ENCODE measurements at regions not wholly inside any gene's neighbourhood (a gene's known extent, or its start where the extent isn't known, plus 50 kb on each side); places are given as distances from the start of the nearest gene placed in this dataset.

- TF ChIP-seq, protein P1, sequence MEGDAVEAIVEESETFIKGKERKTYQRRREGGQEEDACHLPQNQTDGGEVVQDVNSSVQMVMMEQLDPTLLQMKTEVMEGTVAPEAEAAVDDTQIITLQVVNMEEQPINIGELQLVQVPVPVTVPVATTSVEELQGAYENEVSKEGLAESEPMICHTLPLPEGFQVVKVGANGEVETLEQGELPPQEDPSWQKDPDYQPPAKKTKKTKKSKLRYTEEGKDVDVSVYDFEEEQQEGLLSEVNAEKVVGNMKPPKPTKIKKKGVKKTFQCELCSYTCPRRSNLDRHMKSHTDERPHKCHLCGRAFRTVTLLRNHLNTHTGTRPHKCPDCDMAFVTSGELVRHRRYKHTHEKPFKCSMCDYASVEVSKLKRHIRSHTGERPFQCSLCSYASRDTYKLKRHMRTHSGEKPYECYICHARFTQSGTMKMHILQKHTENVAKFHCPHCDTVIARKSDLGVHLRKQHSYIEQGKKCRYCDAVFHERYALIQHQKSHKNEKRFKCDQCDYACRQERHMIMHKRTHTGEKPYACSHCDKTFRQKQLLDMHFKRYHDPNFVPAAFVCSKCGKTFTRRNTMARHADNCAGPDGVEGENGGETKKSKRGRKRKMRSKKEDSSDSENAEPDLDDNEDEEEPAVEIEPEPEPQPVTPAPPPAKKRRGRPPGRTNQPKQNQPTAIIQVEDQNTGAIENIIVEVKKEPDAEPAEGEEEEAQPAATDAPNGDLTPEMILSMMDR (IDR thresholded peaks at IDR 0.05; ENCODE audit: low read depth, low read length), result no peak
- no peak for TF ChIP-seq EZH2phosphoT487 (IDR thresholded peaks at IDR 0.05; ENCODE audit: low read depth)
Measured at GRCh38 chr7:69228212-69228811, 370.0 kb upstream of the AUTS2 start.

Measured in OCI-LY3 (cell line).